Esophagus muscularis mucosa (tissue), 4 donors: ENCODE measurements at regions not wholly inside any gene's neighbourhood (a gene's known extent, or its start where the extent isn't known, plus 50 kb on each side); places are given as distances from the start of the nearest gene placed in this dataset.

ENCODE experiments used
- DNase-seq: peaks from one replicate; pipeline ENCODE4 v3.0.0-alpha.2; 2017; ENCODE audit errors: extremely low spot score
- H3K27ac ChIP-seq, 4 donors: fragments of 200-600 bp; sonication (generic); replicated peaks in 1 of 4; 1 replicate in 3 of 4; 2 replicates in 1 of 4; pipeline ENCODE4 v1.5.1; 2016 to 2019; ENCODE audit warnings: mild to moderate bottlenecking in 1 of 4
- H3K27me3 ChIP-seq, 4 donors: fragments of 200-600 bp; sonication (generic); one replicate each; pipeline versions ENCODE4 v1.5.1 to v1.6.0; 2016 to 2019
- H3K36me3 ChIP-seq, 4 donors: fragments of 200-600 bp; sonication (generic); one replicate each; pipeline ENCODE4 v1.5.1; 2016 to 2019
- H3K4me1 ChIP-seq, 4 donors: fragments of 200-600 bp; sonication (generic); one replicate each; pipeline ENCODE4 v1.5.1; 2016 to 2019
- H3K4me3 ChIP-seq, 4 donors: fragments of 200-600 bp; sonication (generic); 1 replicate in 2 of 4; 2 replicates in 2 of 4; pipeline ENCODE4 v1.5.1; 2016 to 2019; ENCODE audit warnings: mild to moderate bottlenecking in 4 of 4, moderate library complexity in 1 of 4
- H3K9me3 ChIP-seq, 4 donors: fragments of 200-600 bp; sonication (generic); 1 replicate in 3 of 4; 2 replicates in 1 of 4; pipeline ENCODE4 v1.5.1; 2016 to 2019
- EP300 ChIP-seq: sonication (generic); formaldehyde crosslinking; IDR thresholded peaks from one replicate; pipeline ENCODE4 v1.6.1; 2017; ENCODE audit warnings: antibody characterized with exemption
- POLR2A ChIP-seq: fragments of 450-650 bp; IDR thresholded peaks from one replicate; pipeline ENCODE4 v1.6.1; 2017; ENCODE audit warnings: antibody characterized with exemption, moderate library complexity, mild to moderate bottlenecking, low read depth
- POLR2AphosphoS5 ChIP-seq, 2 donors: sonication (generic); formaldehyde crosslinking; IDR thresholded peaks; one replicate each; pipeline ENCODE4 v1.6.1; 2017; ENCODE audit warnings: antibody characterized with exemption in 2 of 2
- WGBS: methylation state at CpG from one replicate; pipeline ENCODE4 v1.1.5; 2018; 5-methylcytosine and 5-hydroxymethylcytosine counted together
- intact Hi-C: fragments of 100-400 bp; cut with DNase I; formaldehyde crosslinking; loops from one replicate; pipeline ENCODE4 v1.15.1; 2023
- TF ChIP-seq, protein P1 (sequence below), 3 experiments: fragments of 200-600 bp in 2 of 3; fragments of 450-650 bp in 1 of 3; sonication (generic) in 2 of 3; IDR thresholded peaks; one replicate each; pipeline ENCODE4 v1.5.1; 2017 to 2019; ENCODE audit warnings: antibody characterized with exemption in 3 of 3, mild to moderate bottlenecking in 2 of 3, moderate library complexity in 1 of 3

DNA sequence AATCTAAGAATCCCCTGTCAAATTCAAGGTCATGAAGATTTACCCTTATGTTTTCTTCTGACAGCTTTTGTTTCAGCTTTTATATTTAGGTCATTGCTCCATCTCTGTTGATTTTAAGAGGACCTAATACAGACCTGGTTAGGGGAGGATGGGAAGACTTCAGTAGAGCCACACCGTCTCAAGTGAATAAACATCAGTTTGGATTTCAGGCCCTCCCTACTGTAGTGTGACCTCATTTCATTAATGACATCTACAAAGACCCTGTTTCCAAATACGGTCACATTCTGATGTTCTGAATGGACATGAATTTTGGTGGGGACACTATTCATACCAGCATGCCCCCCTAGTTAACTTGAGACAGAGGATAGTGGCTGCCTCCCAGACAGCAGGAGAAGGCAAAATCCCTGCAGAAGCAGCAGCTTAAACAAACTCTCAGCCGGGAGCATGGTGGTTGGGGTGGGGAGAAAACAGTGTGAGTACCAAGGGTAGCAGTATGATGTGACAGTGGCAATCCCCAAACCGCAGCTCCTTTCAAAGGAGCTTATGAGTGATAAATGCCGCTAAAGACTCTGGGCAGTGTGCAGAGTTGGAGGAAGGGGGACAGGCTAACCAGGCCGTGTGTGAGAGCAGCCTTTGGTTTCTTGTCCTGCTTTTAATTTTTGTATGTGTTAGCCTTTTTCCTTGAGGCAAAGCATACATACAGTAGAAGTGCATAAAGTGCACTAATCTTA lies 65.9 kb upstream of the TNP1 start:
- Histone ChIP-seq H3K9me3 (no peaks in the 10 kb centered on the region), H3K36me3 (no peaks in the 10 kb centered on the region), H3K4me1 (no peaks in the 10 kb centered on the region), H3K27ac (no peak overlapping the region), H3K4me3 (no peak overlapping the region), H3K27me3 (no peaks in the 10 kb centered on the region)
- intact Hi-C loops: no loop called here
- TF ChIP-seq POLR2A (no peak), POLR2AphosphoS5 (IDR thresholded peaks at IDR 0.05) (no peak), EP300 (no peak)
- TF ChIP-seq, protein P1, sequence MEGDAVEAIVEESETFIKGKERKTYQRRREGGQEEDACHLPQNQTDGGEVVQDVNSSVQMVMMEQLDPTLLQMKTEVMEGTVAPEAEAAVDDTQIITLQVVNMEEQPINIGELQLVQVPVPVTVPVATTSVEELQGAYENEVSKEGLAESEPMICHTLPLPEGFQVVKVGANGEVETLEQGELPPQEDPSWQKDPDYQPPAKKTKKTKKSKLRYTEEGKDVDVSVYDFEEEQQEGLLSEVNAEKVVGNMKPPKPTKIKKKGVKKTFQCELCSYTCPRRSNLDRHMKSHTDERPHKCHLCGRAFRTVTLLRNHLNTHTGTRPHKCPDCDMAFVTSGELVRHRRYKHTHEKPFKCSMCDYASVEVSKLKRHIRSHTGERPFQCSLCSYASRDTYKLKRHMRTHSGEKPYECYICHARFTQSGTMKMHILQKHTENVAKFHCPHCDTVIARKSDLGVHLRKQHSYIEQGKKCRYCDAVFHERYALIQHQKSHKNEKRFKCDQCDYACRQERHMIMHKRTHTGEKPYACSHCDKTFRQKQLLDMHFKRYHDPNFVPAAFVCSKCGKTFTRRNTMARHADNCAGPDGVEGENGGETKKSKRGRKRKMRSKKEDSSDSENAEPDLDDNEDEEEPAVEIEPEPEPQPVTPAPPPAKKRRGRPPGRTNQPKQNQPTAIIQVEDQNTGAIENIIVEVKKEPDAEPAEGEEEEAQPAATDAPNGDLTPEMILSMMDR (IDR thresholded peaks at IDR 0.05): no peak
- 85% methylated on average over 6 of the region's 6 CpGs for WGBS
- DNase-seq: no peak

DNA sequence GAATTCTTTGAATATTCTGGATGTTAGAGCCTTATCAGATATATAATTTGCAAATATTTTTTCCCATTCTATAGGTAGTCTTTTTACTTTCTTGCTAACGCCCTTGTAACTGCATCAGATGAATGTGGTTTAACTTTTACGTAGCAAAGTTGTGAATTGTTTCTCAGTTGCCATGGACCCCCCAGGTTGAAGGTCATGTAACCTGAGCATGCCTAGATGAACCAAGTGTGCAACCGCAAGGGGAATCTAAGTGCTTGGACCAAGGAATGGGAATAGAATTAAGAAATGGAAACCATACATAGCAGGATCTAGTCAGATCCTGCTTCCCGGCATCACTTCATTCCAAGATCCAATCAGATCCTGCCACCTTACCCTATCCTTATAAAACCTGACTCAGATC lies 65.1 kb upstream of the TNP1 start:
- 99% methylated on average over 4 of the region's 4 CpGs for WGBS
- DNase-seq: no peak
- intact Hi-C loops: no loop called here

DNA sequence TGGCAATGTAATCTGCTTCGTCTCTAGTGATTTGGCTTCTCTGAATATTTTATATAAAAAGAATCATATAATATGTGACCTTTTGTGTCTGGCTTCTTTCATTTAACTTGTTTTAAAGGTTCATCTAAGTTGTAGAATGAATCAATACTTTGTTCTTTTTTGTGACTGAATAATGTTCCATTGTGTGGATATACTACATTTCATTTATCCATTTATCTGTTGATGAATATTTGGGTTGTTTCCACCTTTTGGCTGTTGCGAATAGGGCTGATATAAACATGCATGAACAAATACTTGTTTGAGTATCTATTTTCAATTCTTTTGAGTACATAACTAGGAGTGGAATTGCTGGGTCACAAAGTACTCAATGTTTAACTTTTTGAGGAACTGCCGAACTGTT lies 63.8 kb upstream of the TNP1 start:
- TF ChIP-seq, protein P1 (IDR thresholded peaks at IDR 0.05): no peak
- TF ChIP-seq POLR2AphosphoS5 (IDR thresholded peaks at IDR 0.05) (no peak), POLR2A (no peak), EP300 (no peak)
- Histone ChIP-seq H3K4me3 (no peak overlapping the region), H3K36me3 (no peaks in the 10 kb centered on the region), H3K27me3 (no peaks in the 10 kb centered on the region), H3K9me3 (no peaks in the 10 kb centered on the region), H3K27ac (no peak overlapping the region), H3K4me1 (no peaks in the 10 kb centered on the region)
- WGBS: 87% methylated on average over 3 of the region's 3 CpGs
- DNase-seq: no peak
- intact Hi-C loops: no loop called here

More for the DNA sequence above, 65.1 kb upstream of the TNP1 start:
- no peaks in the 10 kb centered on the region for H3K36me3 ChIP-seq
- no peak for TF ChIP-seq POLR2A
- no peak for TF ChIP-seq POLR2AphosphoS5 (IDR thresholded peaks at IDR 0.05)
- TF ChIP-seq, protein P1 (IDR thresholded peaks at IDR 0.05): no peak
- H3K4me1 ChIP-seq: no peaks in the 10 kb centered on the region
- no peak overlapping the region for H3K27ac ChIP-seq
- no peaks in the 10 kb centered on the region for H3K27me3 ChIP-seq
- H3K9me3 ChIP-seq: no peaks in the 10 kb centered on the region
- H3K4me3 ChIP-seq: no peak overlapping the region

DNA sequence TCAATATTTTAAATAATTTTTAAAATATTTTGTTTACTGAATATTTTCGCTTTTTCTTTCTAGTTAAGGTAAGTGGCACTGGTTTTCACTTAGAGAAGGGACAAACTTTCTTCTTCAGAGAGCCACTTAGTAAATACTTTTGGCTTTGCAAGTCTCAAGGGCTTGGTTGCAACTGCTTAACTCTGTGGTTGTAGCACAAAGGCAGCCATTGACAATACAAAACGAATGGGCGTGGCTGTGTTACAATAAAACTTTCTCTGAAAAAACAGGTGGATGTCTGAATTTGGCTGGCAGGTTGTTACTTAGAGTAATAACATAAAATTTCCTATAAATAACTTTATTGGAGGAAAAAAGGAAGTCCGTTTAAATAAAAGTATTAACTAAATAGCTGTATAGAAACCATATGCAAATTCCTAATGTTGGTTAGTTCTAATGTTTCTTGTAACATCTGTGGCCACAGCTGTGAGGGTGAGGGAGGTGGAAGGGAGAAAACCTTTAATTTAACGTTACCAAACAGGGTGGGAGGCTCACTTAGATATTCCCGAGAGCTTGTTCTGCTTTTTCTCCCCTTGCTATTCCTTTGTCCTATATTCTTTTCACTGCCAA lies 62.4 kb upstream of the TNP1 start:
- 88% methylated on average over 6 of the region's 6 CpGs for WGBS
- H3K27ac ChIP-seq: no peak overlapping the region
- intact Hi-C loops: no loop called here
- H3K4me3 ChIP-seq: no peak overlapping the region
- DNase-seq: no peak
- H3K4me1 ChIP-seq: peaks cover 0 to 6% (median 2%) of the 10 kb centered on the region in 4 donors
- H3K27me3 ChIP-seq: no peaks in the 10 kb centered on the region
- H3K9me3 ChIP-seq: no peaks in the 10 kb centered on the region
- no peaks in the 10 kb centered on the region for H3K36me3 ChIP-seq
- TF ChIP-seq, protein P1 (IDR thresholded peaks at IDR 0.05): no peak
- TF ChIP-seq POLR2AphosphoS5 (IDR thresholded peaks at IDR 0.05) (no peak), EP300 (no peak), POLR2A (no peak)
